HEK293 (cell line): ENCODE measurements at regions not wholly inside any gene's neighbourhood (a gene's known extent, or its start where the extent isn't known, plus 50 kb on each side); places are given as distances from the start of the nearest gene placed in this dataset.

Source experiments
- PRDM10 ChIP-seq: fragments of 450-650 bp; formaldehyde crosslinking; IDR thresholded peaks from 2 replicates; pipeline ENCODE4 v1.5.1; 2016; ENCODE audit warnings: missing biosample characterization, missing genetic modification characterization
- TCF7L2 ChIP-seq: IDR thresholded peaks from 2 replicates; pipeline ENCODE4 v1.6.1; 2011; ENCODE audit warnings: low read depth, mild to moderate bottlenecking, inconsistent platforms, low read length, moderate library complexity, borderline replicate concordance
- ZFP3 ChIP-seq: fragments of 450-650 bp; formaldehyde crosslinking; IDR thresholded peaks from 2 replicates; pipeline ENCODE4 v1.5.1; 2016; ENCODE audit warnings: low read depth, missing biosample characterization, missing genetic modification characterization
- ZNF132 ChIP-seq: fragments of 450-650 bp; formaldehyde crosslinking; IDR thresholded peaks from 2 replicates; pipeline ENCODE4 v1.5.1; 2017; ENCODE audit warnings: missing biosample characterization, missing genetic modification characterization, borderline replicate concordance
- TF ChIP-seq, protein P1 (sequence below): fragments of 450-650 bp; formaldehyde crosslinking; IDR thresholded peaks from 2 replicates; pipeline ENCODE4 v1.5.1; 2016; ENCODE audit warnings: missing biosample characterization, missing genetic modification characterization

DNA sequence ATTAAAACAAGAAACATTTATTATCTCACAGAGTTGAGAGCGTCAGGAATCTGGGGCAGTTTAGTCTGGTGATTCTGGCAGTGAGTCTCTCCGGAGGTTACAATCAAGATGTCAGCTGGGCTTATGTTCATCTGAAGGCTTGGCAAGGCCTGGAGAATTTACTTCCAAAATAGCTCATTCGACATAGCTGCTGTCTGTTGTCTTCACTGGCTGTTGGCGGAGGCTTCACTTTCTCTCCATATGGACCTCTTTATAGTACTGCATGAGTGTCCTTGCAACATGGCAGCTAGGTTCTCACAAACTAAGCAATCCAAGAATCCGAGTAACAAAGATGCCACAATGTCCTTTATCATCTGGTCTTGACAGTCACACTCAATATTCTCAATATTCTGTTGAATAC lies 70.2 kb upstream of the ADGRL3 start:
- TF ChIP-seq ZFP3 (tag by site-specific recombination) (no peak), ZNF132 (tag by site-specific recombination) (no peak), PRDM10 (no peak), TCF7L2 (no peak)
- TF ChIP-seq, protein P1, sequence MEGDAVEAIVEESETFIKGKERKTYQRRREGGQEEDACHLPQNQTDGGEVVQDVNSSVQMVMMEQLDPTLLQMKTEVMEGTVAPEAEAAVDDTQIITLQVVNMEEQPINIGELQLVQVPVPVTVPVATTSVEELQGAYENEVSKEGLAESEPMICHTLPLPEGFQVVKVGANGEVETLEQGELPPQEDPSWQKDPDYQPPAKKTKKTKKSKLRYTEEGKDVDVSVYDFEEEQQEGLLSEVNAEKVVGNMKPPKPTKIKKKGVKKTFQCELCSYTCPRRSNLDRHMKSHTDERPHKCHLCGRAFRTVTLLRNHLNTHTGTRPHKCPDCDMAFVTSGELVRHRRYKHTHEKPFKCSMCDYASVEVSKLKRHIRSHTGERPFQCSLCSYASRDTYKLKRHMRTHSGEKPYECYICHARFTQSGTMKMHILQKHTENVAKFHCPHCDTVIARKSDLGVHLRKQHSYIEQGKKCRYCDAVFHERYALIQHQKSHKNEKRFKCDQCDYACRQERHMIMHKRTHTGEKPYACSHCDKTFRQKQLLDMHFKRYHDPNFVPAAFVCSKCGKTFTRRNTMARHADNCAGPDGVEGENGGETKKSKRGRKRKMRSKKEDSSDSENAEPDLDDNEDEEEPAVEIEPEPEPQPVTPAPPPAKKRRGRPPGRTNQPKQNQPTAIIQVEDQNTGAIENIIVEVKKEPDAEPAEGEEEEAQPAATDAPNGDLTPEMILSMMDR: no peak
